Ovary (tissue), 7 donors: ENCODE measurements at regions not wholly inside any gene's neighbourhood (a gene's known extent, or its start where the extent isn't known, plus 50 kb on each side); places are given as distances from the start of the nearest gene placed in this dataset.

ENCODE experiments used
- DNase-seq, 5 donors: peaks; one replicate each; pipeline ENCODE4 v3.0.0-alpha.2; 2019 to 2020
- H3K27ac ChIP-seq, 2 donors: fragments of 200-600 bp; one replicate each; pipeline versions ENCODE4 v1.5.1 to v1.8.0; 2019 to 2022
- H3K27me3 ChIP-seq: fragments of 200-600 bp; one replicate; pipeline ENCODE4 v1.8.0; 2022
- H3K36me3 ChIP-seq: fragments of 200-600 bp; sonication (generic); one replicate; pipeline ENCODE4 v1.5.1; 2019
- H3K4me1 ChIP-seq: one replicate; pipeline ENCODE4 v1.8.1; 2013; ENCODE audit warnings: mild to moderate bottlenecking, moderate library complexity; ENCODE audit not compliant: insufficient read depth
- H3K4me3 ChIP-seq: fragments of 200-600 bp; sonication (generic); one replicate; pipeline ENCODE4 v1.5.1; 2017
- H3K9me3 ChIP-seq, 2 donors: fragments of 200-600 bp in 1 of 2; sonication (generic) in 1 of 2; one replicate each; pipeline versions ENCODE4 v1.5.1 to v1.8.1; 2013 to 2019; ENCODE audit warnings: mild to moderate bottlenecking in 1 of 2, moderate library complexity in 1 of 2
- EP300 ChIP-seq: sonication (generic); formaldehyde crosslinking; IDR thresholded peaks from one replicate; pipeline ENCODE4 v1.6.1; 2017; ENCODE audit warnings: antibody characterized with exemption
- POLR2A ChIP-seq: fragments of 450-650 bp; IDR thresholded peaks from one replicate; pipeline ENCODE4 v1.6.1; 2017; ENCODE audit warnings: antibody characterized with exemption, mild to moderate bottlenecking, moderate library complexity
- WGBS, 3 donors: extraction: QIAGEN DNeasy Blood & Tissue Kit in 1 of 3; methylation state at CpG; one replicate each; pipeline versions ENCODE4 v1.1.5 to v1.1.7; 2013 to 2017; 5-methylcytosine and 5-hydroxymethylcytosine counted together
- intact Hi-C, 4 donors: fragments of 100-400 bp; cut with DNase I; formaldehyde crosslinking; loops; one replicate each; pipeline versions ENCODE4 v1.11.0 to v1.15.1; 2022 to 2023
- TF ChIP-seq, protein P1 (sequence below), 3 donors: fragments of 450-650 bp in 2 of 3; fragments of 200-600 bp in 1 of 3; IDR thresholded peaks; one replicate each; pipeline versions ENCODE4 v1.5.1 to v1.8.0; 2016 to 2022; ENCODE audit warnings: antibody characterized with exemption in 3 of 3, mild to moderate bottlenecking in 1 of 3
- donor health status: DM: no; HTN: no; CAD: no; lungs with moderate emphysema.
- donor health status: DM: no; HTN: no; CAD: no.
- donor health status: Bipolar disorder and iron deficiency.
- donor health status: DM: no; HTN: no; CAD: no.
- donor health status: DM: yes; HTN: yes; CAD: no.

DNA sequence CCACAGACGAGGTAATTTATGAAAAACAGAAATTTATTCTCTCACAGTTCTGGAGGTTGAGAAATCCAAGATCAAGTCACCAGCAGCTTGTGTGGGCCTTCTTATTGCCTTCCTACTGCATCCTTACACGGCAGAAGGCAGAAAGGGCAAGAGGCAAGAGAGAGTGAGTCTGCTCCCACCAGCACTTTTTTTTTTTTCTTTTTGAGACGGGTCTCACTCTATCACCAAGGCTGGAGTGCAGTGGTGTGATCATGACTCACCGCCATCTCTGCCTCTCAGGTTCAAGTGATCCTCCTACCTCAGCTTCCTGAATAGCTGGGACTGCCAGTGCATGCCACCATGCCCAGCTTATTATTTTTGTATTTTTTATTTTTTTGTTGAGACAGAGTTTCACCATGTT, 78.5 kb upstream of the HK2 start:
- Histone ChIP-seq H3K27ac (no peak overlapping the region), H3K27me3 (no peaks in the 10 kb centered on the region), H3K9me3 (no peaks in the 10 kb centered on the region), H3K4me3 (no peak overlapping the region), H3K4me1 (no peaks in the 10 kb centered on the region), H3K36me3 (no peaks in the 10 kb centered on the region)
- intact Hi-C loops: no loop called here
- 89 to 96% (median 90%) methylated on average over 4 of the region's 4 CpGs for WGBS, 3 donors
- DNase-seq: no peak
- TF ChIP-seq, protein P1, sequence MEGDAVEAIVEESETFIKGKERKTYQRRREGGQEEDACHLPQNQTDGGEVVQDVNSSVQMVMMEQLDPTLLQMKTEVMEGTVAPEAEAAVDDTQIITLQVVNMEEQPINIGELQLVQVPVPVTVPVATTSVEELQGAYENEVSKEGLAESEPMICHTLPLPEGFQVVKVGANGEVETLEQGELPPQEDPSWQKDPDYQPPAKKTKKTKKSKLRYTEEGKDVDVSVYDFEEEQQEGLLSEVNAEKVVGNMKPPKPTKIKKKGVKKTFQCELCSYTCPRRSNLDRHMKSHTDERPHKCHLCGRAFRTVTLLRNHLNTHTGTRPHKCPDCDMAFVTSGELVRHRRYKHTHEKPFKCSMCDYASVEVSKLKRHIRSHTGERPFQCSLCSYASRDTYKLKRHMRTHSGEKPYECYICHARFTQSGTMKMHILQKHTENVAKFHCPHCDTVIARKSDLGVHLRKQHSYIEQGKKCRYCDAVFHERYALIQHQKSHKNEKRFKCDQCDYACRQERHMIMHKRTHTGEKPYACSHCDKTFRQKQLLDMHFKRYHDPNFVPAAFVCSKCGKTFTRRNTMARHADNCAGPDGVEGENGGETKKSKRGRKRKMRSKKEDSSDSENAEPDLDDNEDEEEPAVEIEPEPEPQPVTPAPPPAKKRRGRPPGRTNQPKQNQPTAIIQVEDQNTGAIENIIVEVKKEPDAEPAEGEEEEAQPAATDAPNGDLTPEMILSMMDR (IDR thresholded peaks at IDR 0.05): no peak
- TF ChIP-seq EP300 (no peak), POLR2A (no peak)

DNA sequence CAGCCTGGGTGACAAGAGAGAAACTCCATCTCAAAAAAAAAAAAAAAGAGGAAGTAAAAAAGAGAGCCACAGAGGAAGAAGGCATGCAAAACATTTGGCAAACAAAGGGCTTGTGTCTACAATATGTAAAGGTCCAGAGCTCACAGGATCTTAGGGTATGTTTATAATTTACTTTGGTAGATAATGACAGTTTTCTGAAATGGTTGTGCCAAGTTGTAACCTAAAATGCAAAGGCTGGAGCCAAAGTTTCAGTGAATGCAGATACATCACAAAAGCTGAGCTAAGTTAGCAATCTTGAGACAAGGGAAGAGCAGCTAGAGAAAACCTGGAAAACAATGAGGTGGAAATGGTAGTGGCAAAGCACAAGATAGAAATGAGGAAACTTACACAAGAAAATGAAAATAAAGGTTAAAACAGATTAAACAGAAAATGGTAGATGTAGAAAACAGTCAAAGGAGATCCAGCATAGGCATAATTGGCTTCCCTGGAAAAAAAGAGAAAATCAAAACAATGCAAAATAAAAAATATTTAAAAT, 77.5 kb upstream of the HK2 start:
- no peaks in the 10 kb centered on the region for H3K4me1 ChIP-seq
- H3K36me3 ChIP-seq: no peaks in the 10 kb centered on the region
- intact Hi-C loops: no loop called here
- no peak for DNase-seq
- no peak overlapping the region for H3K27ac ChIP-seq
- TF ChIP-seq, protein P1 (IDR thresholded peaks at IDR 0.05): no peak
- no peak for TF ChIP-seq EP300
- TF ChIP-seq POLR2A: no peak
- no peak overlapping the region for H3K4me3 ChIP-seq
- no peaks in the 10 kb centered on the region for H3K9me3 ChIP-seq
- H3K27me3 ChIP-seq: no peaks in the 10 kb centered on the region

DNA sequence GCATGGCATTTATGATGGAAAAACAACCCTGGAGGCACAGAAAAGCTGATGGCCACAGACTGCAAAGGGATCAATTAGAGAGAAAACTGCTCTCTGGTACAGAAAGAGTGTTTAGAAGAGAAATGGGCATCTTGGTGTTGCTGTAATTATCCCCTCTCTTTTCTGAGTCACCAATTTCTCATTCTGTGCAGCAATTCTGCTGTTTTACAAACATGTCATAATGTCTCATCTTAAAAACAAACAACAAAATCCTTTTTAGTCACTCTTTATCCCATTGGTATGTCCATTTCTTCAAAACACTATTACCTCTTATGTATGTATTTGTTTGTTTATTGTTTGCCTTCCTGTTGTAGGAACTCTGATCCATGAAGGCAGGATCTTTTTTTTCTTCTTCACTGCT, 73.9 kb upstream of the HK2 start:
- intact Hi-C loops: no loop called here
- H3K27ac ChIP-seq: no peak overlapping the region
- no peaks in the 10 kb centered on the region for H3K4me1 ChIP-seq
- no peaks in the 10 kb centered on the region for H3K36me3 ChIP-seq
- TF ChIP-seq, protein P1 (IDR thresholded peaks at IDR 0.05): no peak
- TF ChIP-seq POLR2A: no peak
- no peak for TF ChIP-seq EP300
- no peaks in the 10 kb centered on the region for H3K9me3 ChIP-seq
- no peak overlapping the region for H3K4me3 ChIP-seq
- H3K27me3 ChIP-seq: no peaks in the 10 kb centered on the region
- no peak for DNase-seq

DNA sequence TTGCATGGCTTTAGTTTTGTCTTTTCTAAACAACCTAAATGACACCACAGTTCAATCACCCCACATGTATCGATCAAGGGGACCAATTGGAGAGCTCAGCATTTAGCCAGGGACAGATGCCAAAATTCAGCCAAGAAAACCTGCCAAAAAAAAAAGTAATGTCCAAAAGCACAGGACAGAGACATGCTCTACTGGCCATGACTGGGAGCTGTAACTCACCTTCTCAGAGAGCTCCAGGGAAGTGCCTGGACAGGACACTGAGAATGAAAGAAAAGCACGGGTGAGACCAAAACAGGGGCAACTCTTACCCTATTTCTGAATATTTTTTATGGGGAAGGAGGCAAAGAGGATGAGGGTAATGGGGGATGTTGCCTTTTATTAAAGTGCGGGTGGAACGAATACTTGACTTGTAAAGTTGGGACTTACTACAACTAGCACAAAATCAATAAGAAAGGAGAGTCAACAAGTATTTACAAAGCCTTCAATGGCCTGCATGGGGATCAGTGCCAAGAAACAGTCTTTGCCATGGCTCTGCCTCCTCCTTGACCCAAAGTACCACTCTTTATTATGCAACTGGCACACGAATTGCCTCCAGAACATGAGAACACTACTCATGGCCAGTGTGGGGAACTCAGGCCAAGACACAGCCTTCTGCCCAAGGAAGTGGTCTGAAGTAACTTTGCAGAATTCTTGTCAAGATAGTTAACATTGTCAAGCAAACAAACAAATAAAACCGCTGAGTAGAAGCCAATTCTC, 72.9 kb upstream of the HK2 start:
- Histone ChIP-seq H3K4me3 (no peak overlapping the region), H3K4me1 (no peaks in the 10 kb centered on the region), H3K36me3 (no peaks in the 10 kb centered on the region), H3K27ac (no peak overlapping the region), H3K27me3 (no peaks in the 10 kb centered on the region), H3K9me3 (no peaks in the 10 kb centered on the region)
- intact Hi-C loops: no loop called here
- 87 to 91% (median 90%) methylated on average over 6 of the region's 6 CpGs for WGBS, 3 donors
- TF ChIP-seq, protein P1 (IDR thresholded peaks at IDR 0.05): no peak
- TF ChIP-seq EP300 (no peak), POLR2A (no peak)
- DNase-seq: no peak
